NCI-H510A (cell line): ENCODE measurements at regions not wholly inside any gene's neighbourhood (a gene's known extent, or its start where the extent isn't known, plus 50 kb on each side); places are given as distances from the start of the nearest gene placed in this dataset.

Source experiments
- DNase-seq: peaks from one replicate; lab custom pipeline; 2025; lab: John Stamatoyannopoulos, UW

GRCh38 chr13:34249546-34250039 is 431.6 kb downstream of the RFC3 start:
- no peak for DNase-seq

- no peak for DNase-seq
These were observed 432.3 kb downstream of the RFC3 start for GRCh38 chr13:34250151-34250670.

- no peak for DNase-seq
These were observed 436.4 kb downstream of the RFC3 start for GRCh38 chr13:34254366-34254765.

- no peak for DNase-seq
These were observed 437.8 kb downstream of the RFC3 start for GRCh38 chr13:34255711-34256110.

- DNase-seq: no peak
These were observed 438.3 kb downstream of the RFC3 start for GRCh38 chr13:34256236-34256635.

- no peak for DNase-seq
These were observed 440.0 kb downstream of the RFC3 start for GRCh38 chr13:34257966-34258365.

GRCh38 chr13:34258646-34259386 is 440.9 kb downstream of the RFC3 start:
- DNase-seq: no peak

- DNase-seq: no peak
These were observed 445.7 kb downstream of the RFC3 start for GRCh38 chr13:34263681-34264080.

GRCh38 chr13:34265046-34265679 is 447.2 kb downstream of the RFC3 start:
- DNase-seq: no peak

- DNase-seq: no peak
These were observed 458.8 kb downstream of the RFC3 start for GRCh38 chr13:34276764-34277163.

GRCh38 chr13:34277936-34278335 is 460.0 kb downstream of the RFC3 start:
- no peak for DNase-seq

GRCh38 chr13:34278780-34279179 is 460.8 kb downstream of the RFC3 start:
- no peak for DNase-seq

- DNase-seq: no peak
These were observed 472.7 kb downstream of the RFC3 start for GRCh38 chr13:34290661-34291060.

- DNase-seq: no peak
These were observed 476.7 kb downstream of the RFC3 start for GRCh38 chr13:34294483-34295129.

GRCh38 chr13:34300559-34300958 is 482.6 kb downstream of the RFC3 start:
- no peak for DNase-seq

GRCh38 chr13:34302596-34302995 is 484.6 kb downstream of the RFC3 start:
- no peak for DNase-seq

GRCh38 chr13:34303346-34303745 is 485.4 kb downstream of the RFC3 start:
- DNase-seq: no peak

GRCh38 chr13:34307607-34308006 is 489.7 kb downstream of the RFC3 start:
- no peak for DNase-seq

- no peak for DNase-seq
These were observed 490.8 kb downstream of the RFC3 start for GRCh38 chr13:34308725-34309124.

- DNase-seq: no peak
These were observed 492.6 kb downstream of the RFC3 start for GRCh38 chr13:34310539-34310938.

GRCh38 chr13:34311251-34311650 is 493.3 kb downstream of the RFC3 start:
- no peak for DNase-seq

GRCh38 chr13:34312578-34312977 is 494.6 kb downstream of the RFC3 start:
- no peak for DNase-seq

- no peak for DNase-seq
These were observed 502.1 kb downstream of the RFC3 start for GRCh38 chr13:34320084-34320483.
